ENCODE measurements at regions not wholly inside any gene's neighbourhood (a gene's known extent, or its start where the extent isn't known, plus 50 kb on each side); places are given as distances from the start of the nearest gene placed in this dataset.

- DNase-seq (ENCODE audit: low read depth in 2 of 2) = no peak
These were observed 212.0 kb downstream of the RAD51AP2 start for GRCh38 chr2:17306219-17306618.

GRCh38 chr2:17303521-17303920 lies 214.7 kb downstream of the RAD51AP2 start:
- no peak for DNase-seq (ENCODE audit: low read depth in 2 of 2)

GRCh38 chr2:17303054-17303453 lies 215.2 kb downstream of the RAD51AP2 start:
- no peak for DNase-seq (ENCODE audit: low read depth in 2 of 2)

- no peak for DNase-seq (ENCODE audit: low read depth in 2 of 2)
These were observed 216.0 kb downstream of the RAD51AP2 start for GRCh38 chr2:17302281-17302680.

- no peak for DNase-seq (ENCODE audit: low read depth in 2 of 2)
These were observed 216.8 kb downstream of the RAD51AP2 start for GRCh38 chr2:17301437-17301836.

- DNase-seq (ENCODE audit: low read depth in 2 of 2) = no peak
These were observed 218.2 kb downstream of the RAD51AP2 start for GRCh38 chr2:17299891-17300540.

- no peak for DNase-seq (ENCODE audit: low read depth in 2 of 2)
These were observed 219.8 kb downstream of the RAD51AP2 start for GRCh38 chr2:17298453-17298852.

GRCh38 chr2:17296686-17297085 lies 221.6 kb downstream of the RAD51AP2 start:
- DNase-seq (ENCODE audit: low read depth in 2 of 2) = no peak

GRCh38 chr2:17289669-17290068 lies 228.6 kb downstream of the RAD51AP2 start:
- no peak for DNase-seq (ENCODE audit: low read depth in 2 of 2)

GRCh38 chr2:17287183-17287582 lies 231.1 kb downstream of the RAD51AP2 start:
- DNase-seq (ENCODE audit: low read depth in 2 of 2) = no peak

GRCh38 chr2:17282826-17283225 lies 235.4 kb downstream of the RAD51AP2 start:
- no peak for DNase-seq (ENCODE audit: low read depth in 2 of 2)

- DNase-seq (ENCODE audit: low read depth in 2 of 2) = no peak
These were observed 236.0 kb downstream of the RAD51AP2 start for GRCh38 chr2:17282245-17282644.

- no peak for DNase-seq (ENCODE audit: low read depth in 2 of 2)
These were observed 242.0 kb downstream of the RAD51AP2 start for GRCh38 chr2:17276220-17276619.

GRCh38 chr2:17272652-17273525 lies 245.4 kb downstream of the RAD51AP2 start:
- no peak for DNase-seq (ENCODE audit: low read depth in 2 of 2)

- no peak for DNase-seq (ENCODE audit: low read depth in 2 of 2)
These were observed 246.1 kb downstream of the RAD51AP2 start for GRCh38 chr2:17272170-17272569.

GRCh38 chr2:17271416-17271815 lies 246.8 kb downstream of the RAD51AP2 start:
- no peak for DNase-seq (ENCODE audit: low read depth in 2 of 2)

GRCh38 chr2:17270894-17271293 lies 247.3 kb downstream of the RAD51AP2 start:
- no peak for DNase-seq (ENCODE audit: low read depth in 2 of 2)

GRCh38 chr2:17263570-17263968 lies 254.7 kb downstream of the RAD51AP2 start:
- DNase-seq (ENCODE audit: low read depth in 2 of 2) = no peak

- no peak for DNase-seq (ENCODE audit: low read depth in 2 of 2)
These were observed 255.2 kb downstream of the RAD51AP2 start for GRCh38 chr2:17262854-17263569.

- DNase-seq (ENCODE audit: low read depth in 2 of 2) = no peak
These were observed 258.6 kb downstream of the RAD51AP2 start for GRCh38 chr2:17259613-17260012.

GRCh38 chr2:17258861-17259260 lies 259.4 kb downstream of the RAD51AP2 start:
- no peak for DNase-seq (ENCODE audit: low read depth in 2 of 2)

GRCh38 chr2:17257189-17257909 lies 260.9 kb downstream of the RAD51AP2 start:
- DNase-seq (ENCODE audit: low read depth in 2 of 2) = no peak

Data from stimulated activated CD4-positive, alpha-beta T cell treated with anti-CD3 and anti-CD28 coated beads, Interleukin-1b, Interleukin-23, amount 100 ng/mL, for 1 hour (primary cell).